B cell (primary cell): ENCODE measurements at regions not wholly inside any gene's neighbourhood (a gene's known extent, or its start where the extent isn't known, plus 50 kb on each side); places are given as distances from the start of the nearest gene placed in this dataset.
"Not testable (repeated sequence)": the region's sequence is repeated elsewhere in the genome, so short reads cannot be mapped to it uniquely, and the experiment has no call there.

Experiments
- ATAC-seq: fragments of 200-7000 bp; cut with Tn5 transposase; one replicate; pipeline ENCODE4 v1.10.0; 2021; ENCODE audit warnings: low read depth, mild to moderate bottlenecking, moderate number of reproducible peaks, moderate library complexity
- CTCF ChIA-PET: fragments of 350-600 bp; sonication (Branson Sonifier 250); formaldehyde crosslinking; loops from one replicate; lab custom pipeline; 2021; ENCODE audit warnings: antibody characterized with exemption, inconsistent platforms; lab: Charles Lee
- POLR2A ChIA-PET: fragments of 350-600 bp; sonication (Branson Sonifier 250); formaldehyde crosslinking; loops from one replicate; lab custom pipeline; 2021; ENCODE audit warnings: antibody characterized with exemption; lab: Charles Lee
- DNase-seq: peaks from one replicate; pipeline ENCODE4 v3.0.0; 2013
- H2AFZ ChIP-seq: 2 replicates; pipeline ENCODE4 v1.6.1; 2012; ENCODE audit warnings: mild to moderate bottlenecking, low read depth, low read length; ENCODE audit not compliant: insufficient read depth, poor library complexity, severe bottlenecking
- H3K27ac ChIP-seq, 2 donors: 1 replicate in 1 of 2; 2 replicates in 1 of 2; pipeline ENCODE4 v1.5.1; 2012 to 2013; ENCODE audit warnings: low read length in 2 of 2, mild to moderate bottlenecking in 2 of 2, moderate library complexity in 1 of 2
- H3K27me3 ChIP-seq, 4 experiments: fragments of 200-600 bp in 1 of 4; sonication (generic) in 1 of 4; replicated peaks in 1 of 4; 1 replicate in 2 of 4; 2 replicates in 2 of 4; pipeline versions ENCODE4 v1.6.1 to v1.7.0; 2013 to 2016; ENCODE audit warnings: low read length in 3 of 4, mild to moderate bottlenecking in 2 of 4, mixed read lengths in 1 of 4, moderate library complexity in 1 of 4; ENCODE audit not compliant: insufficient read depth in 4 of 4, control insufficient read depth in 3 of 4; ENCODE audit errors: control extremely low read depth in 1 of 4
- H3K36me3 ChIP-seq, 2 experiments: replicated peaks in 1 of 2; 1 replicate in 1 of 2; 2 replicates in 1 of 2; pipeline versions ENCODE4 v1.6.1 to v1.7.1; 2013; ENCODE audit warnings: low read length in 1 of 2; ENCODE audit not compliant: insufficient read depth in 2 of 2, control insufficient read depth in 1 of 2; ENCODE audit errors: control extremely low read depth in 1 of 2, extremely low read depth in 1 of 2
- H3K4me1 ChIP-seq, 2 donors: fragments of 200-600 bp in 1 of 2; sonication (generic) in 1 of 2; 1 replicate in 1 of 2; 2 replicates in 1 of 2; pipeline versions ENCODE4 v1.5.1 to v1.6.1; 2013 to 2017; ENCODE audit warnings: low read length in 2 of 2; ENCODE audit not compliant: control insufficient read depth in 2 of 2, insufficient read depth in 2 of 2
- H3K4me2 ChIP-seq: replicated peaks from 2 replicates; pipeline ENCODE3; 2012; ENCODE audit warnings: mild to moderate bottlenecking, low read depth, low read length; ENCODE audit not compliant: poor library complexity, severe bottlenecking
- H3K4me3 ChIP-seq, 5 experiments: fragments of 200-600 bp in 1 of 5; sonication (generic) in 1 of 5; 1 replicate in 3 of 5; 2 replicates in 2 of 5; pipeline versions ENCODE4 v1.5.1 to v1.7.0; 2011 to 2016; ENCODE audit warnings: low read length in 4 of 5, mild to moderate bottlenecking in 4 of 5, low read depth in 2 of 5, control low read depth in 1 of 5, moderate library complexity in 1 of 5; ENCODE audit not compliant: insufficient read depth in 1 of 5; ENCODE audit errors: control extremely low read depth in 1 of 5, extremely low read depth in 1 of 5
- H3K79me2 ChIP-seq: fragments of 200-600 bp; sonication (generic); one replicate; pipeline ENCODE4 v1.6.0; 2016; ENCODE audit warnings: low read length; ENCODE audit not compliant: control insufficient read depth, insufficient read depth
- H3K9ac ChIP-seq: fragments of 200-600 bp; sonication (generic); 2 replicates; pipeline ENCODE4 v1.6.1; 2017; ENCODE audit warnings: mild to moderate bottlenecking, low read length, moderate library complexity
- H3K9me3 ChIP-seq, 3 donors: one replicate each; pipeline versions ENCODE4 v1.6.1 to v1.7.1; 2013; ENCODE audit warnings: low read length in 2 of 3; ENCODE audit not compliant: control insufficient read depth in 2 of 3, insufficient read depth in 1 of 3; ENCODE audit errors: control extremely low read depth in 1 of 3
- H4K20me1 ChIP-seq: 2 replicates; pipeline ENCODE4 v1.6.0; 2012; ENCODE audit warnings: mild to moderate bottlenecking, low read length; ENCODE audit not compliant: insufficient read depth, control insufficient read depth, poor library complexity, severe bottlenecking
- H3K27ac Mint-ChIP-seq: one replicate; pipeline ENCODE4 v1.8.0; 2021; ENCODE audit warnings: mixed read lengths
- H3K27me3 Mint-ChIP-seq: one replicate; pipeline ENCODE4 v1.8.0; 2021; ENCODE audit warnings: mixed read lengths
- H3K4me1 Mint-ChIP-seq: one replicate; pipeline ENCODE4 v1.8.0; 2021; ENCODE audit warnings: mixed read lengths
- H3K4me3 Mint-ChIP-seq: one replicate; pipeline ENCODE4 v1.8.0; 2021; ENCODE audit warnings: mixed read lengths
- H3K9me3 Mint-ChIP-seq: one replicate; pipeline ENCODE4 v1.8.0; 2022; ENCODE audit warnings: mixed read lengths; ENCODE audit not compliant: insufficient read depth
- WGBS: methylation state at CpG from one replicate; pipeline ENCODE4 v1.1.5; 2013; ENCODE audit warnings: missing lambda C conversion rate; ENCODE audit not compliant: insufficient coverage; 5-methylcytosine and 5-hydroxymethylcytosine counted together
- intact Hi-C: fragments of 100-400 bp; cut with micrococcal nuclease; formaldehyde crosslinking; loops from one replicate; pipeline ENCODE4 v1.10.0; 2022

DNA sequence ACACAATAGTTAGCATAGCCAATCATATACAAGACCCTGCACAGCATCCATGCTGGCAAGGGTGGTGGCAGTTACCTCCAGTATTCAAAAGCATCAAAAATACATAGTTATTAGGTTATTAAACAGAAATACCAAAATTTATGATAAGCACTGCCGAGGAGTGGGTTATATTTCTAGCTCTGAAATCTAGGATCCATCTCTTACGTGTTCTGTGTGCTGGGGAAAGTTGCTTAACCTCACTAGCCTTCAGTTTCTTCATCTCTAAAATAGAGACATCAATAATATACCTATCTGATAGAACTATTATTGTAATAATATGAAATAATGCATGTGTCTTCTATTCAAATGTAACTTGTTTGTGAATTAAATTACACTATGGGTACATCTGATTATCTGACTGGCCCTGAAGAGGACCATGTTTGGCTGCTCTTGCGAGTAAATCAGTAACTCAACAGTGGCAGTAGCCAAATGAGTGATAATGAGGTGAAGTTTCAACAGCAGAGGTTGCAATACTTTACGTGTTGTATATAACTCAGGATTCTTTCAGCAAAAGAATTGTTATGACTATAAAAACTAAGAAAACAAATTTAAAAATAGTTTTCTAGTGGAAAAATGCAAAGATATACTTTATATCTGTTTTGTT is 93.5 kb upstream of the RGPD2 start:
- H3K4me3 Mint-ChIP-seq, H3K4me1 ChIP-seq, H3K4me2 ChIP-seq, H3K27ac Mint-ChIP-seq, H3K79me2 ChIP-seq, H3K4me1 Mint-ChIP-seq, CTCF ChIA-PET, H3K4me3 ChIP-seq, H3K9me3 Mint-ChIP-seq, POLR2A ChIA-PET, H4K20me1 ChIP-seq, H3K9me3 ChIP-seq, H2AFZ ChIP-seq, ATAC-seq, intact Hi-C loops, H3K27me3 ChIP-seq, DNase-seq, H3K9ac ChIP-seq, H3K27me3 Mint-ChIP-seq, H3K27ac ChIP-seq, H3K36me3 ChIP-seq: not testable (repeated sequence)
- WGBS: 100% methylated on average over 1 of the region's 4 CpGs

DNA sequence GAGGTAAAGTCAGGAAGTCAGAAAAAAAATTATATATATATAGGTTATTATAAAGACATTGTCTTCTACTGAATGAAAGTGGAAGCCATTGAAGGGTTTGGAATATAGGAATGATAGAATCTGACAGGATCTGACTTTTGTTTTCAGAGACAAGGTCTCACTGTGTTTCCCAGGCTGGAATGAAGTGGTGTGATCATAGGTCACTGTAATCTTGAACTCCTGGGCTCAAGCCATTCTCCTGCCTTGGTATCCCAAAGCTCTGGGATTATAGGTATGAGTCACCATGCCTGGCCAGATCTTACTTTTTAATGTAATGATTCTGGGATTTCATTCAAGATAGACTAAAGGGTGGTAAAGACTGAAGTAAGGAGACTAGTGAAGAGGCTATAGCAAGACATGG is 91.6 kb upstream of the RGPD2 start:
- DNase-seq, H2AFZ ChIP-seq, H3K27me3 ChIP-seq, H3K4me2 ChIP-seq, H3K9ac ChIP-seq, POLR2A ChIA-PET, H3K9me3 ChIP-seq, H4K20me1 ChIP-seq, H3K4me1 ChIP-seq, H3K4me3 ChIP-seq, ATAC-seq, H3K27ac ChIP-seq, H3K27me3 Mint-ChIP-seq, H3K79me2 ChIP-seq, H3K27ac Mint-ChIP-seq, CTCF ChIA-PET, H3K36me3 ChIP-seq, H3K9me3 Mint-ChIP-seq, H3K4me1 Mint-ChIP-seq, intact Hi-C loops, H3K4me3 Mint-ChIP-seq: not testable (repeated sequence)

DNA sequence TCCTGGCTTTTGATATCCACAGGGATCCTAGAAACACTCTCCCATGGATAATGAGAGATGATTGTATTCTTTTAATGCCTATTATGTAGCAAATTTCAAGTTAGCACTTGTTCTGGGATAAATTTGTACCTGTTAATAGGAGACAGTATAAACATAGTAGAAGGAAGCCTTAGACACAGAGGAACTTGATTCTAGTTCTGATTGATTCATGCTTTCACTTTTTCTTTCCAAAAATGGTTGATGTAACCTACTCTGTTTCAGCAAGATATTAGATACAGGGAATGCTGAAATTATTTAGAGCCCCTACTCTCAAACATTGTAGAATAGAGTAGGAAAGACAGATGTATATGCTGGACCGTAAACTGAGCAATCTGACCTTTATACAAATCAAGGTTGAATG is 85.3 kb upstream of the RGPD2 start:
- peak overlapping the region; percentile 49 for H3K4me3 Mint-ChIP-seq
- intact Hi-C loops: not testable (repeated sequence)

DNA sequence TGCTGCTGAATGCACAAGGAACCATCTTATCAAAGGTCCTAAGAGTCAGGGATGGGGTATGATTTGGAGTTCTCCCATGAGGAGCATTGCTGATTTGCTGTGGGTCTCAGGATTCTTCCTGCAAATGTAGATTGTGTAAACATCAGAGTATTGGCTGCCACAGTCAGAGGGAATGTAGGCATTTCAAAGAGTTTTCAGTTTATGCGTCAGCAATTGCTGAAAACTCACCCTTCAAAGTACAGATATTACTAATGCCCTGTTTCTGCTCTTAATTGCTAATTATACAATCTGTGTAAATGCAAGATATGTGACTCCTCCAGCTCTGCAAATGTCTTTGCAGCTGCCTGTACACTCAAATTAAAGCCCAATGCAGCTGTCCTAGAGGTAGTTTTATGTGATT is 83.4 kb upstream of the RGPD2 start:
- H4K20me1 ChIP-seq, H3K4me1 ChIP-seq, H3K79me2 ChIP-seq, CTCF ChIA-PET, DNase-seq, H3K27ac Mint-ChIP-seq, H3K4me1 Mint-ChIP-seq, H3K27me3 Mint-ChIP-seq, H3K4me2 ChIP-seq, H2AFZ ChIP-seq, H3K4me3 Mint-ChIP-seq, H3K9me3 Mint-ChIP-seq, POLR2A ChIA-PET, H3K27me3 ChIP-seq, intact Hi-C loops, H3K4me3 ChIP-seq, H3K36me3 ChIP-seq, H3K9me3 ChIP-seq, H3K27ac ChIP-seq, H3K9ac ChIP-seq, ATAC-seq: not testable (repeated sequence)
- no CpG with 5 or more reads among the region's 1 CpG for WGBS

More for the DNA sequence above, 85.3 kb upstream of the RGPD2 start:
- H3K4me1 ChIP-seq, DNase-seq, CTCF ChIA-PET, H3K9me3 Mint-ChIP-seq, H3K27me3 Mint-ChIP-seq, ATAC-seq, H3K27ac Mint-ChIP-seq, H2AFZ ChIP-seq, H3K9ac ChIP-seq, H3K9me3 ChIP-seq, H4K20me1 ChIP-seq, H3K27me3 ChIP-seq, H3K4me2 ChIP-seq, H3K4me1 Mint-ChIP-seq, H3K27ac ChIP-seq, H3K36me3 ChIP-seq, POLR2A ChIA-PET, H3K79me2 ChIP-seq, H3K4me3 ChIP-seq: not testable (repeated sequence)
- no CpG with 5 or more reads among the region's 1 CpG for WGBS
